ENCODE measurements at regions not wholly inside any gene's neighbourhood (a gene's known extent, or its start where the extent isn't known, plus 50 kb on each side); places are given as distances from the start of the nearest gene placed in this dataset.
A peak's percentile ranks its signal among the peaks of the same experiment; 100 is the strongest.

GRCh38 chr15:36428102-36428845 is 151.2 kb upstream of the CDIN1 start (continued):
- TF ChIP-seq ESRRB (CRISPR knock-in tag; IDR thresholded peaks at IDR 0.05; ENCODE audit: borderline replicate concordance) = no peak
- TF ChIP-seq CEBPB (tag; IDR thresholded peaks at IDR 0.05) = no peak
- TF ChIP-seq NBN (IDR thresholded peaks at IDR 0.05; ENCODE audit: low read depth) = peak; percentile 76; the same call in 1 of the 2 replicates
- peak; percentile 82 for TF ChIP-seq CREM (IDR thresholded peaks at IDR 0.05; ENCODE audit: low read depth)
- TF ChIP-seq BRD4 (IDR thresholded peaks at IDR 0.05) = no peak
- no peak for TF ChIP-seq FIP1L1 (IDR thresholded peaks at IDR 0.05; ENCODE audit: low read depth, low read length, poor library complexity, severe bottlenecking)
- TF ChIP-seq ZNF639 (CRISPR knock-in tag; conservative IDR thresholded peaks at IDR 0.05 in 1 of 2, IDR thresholded peaks at IDR 0.05 in 1 of 2) = peak in 1 of 2 experiments; percentile 69; a peak in 1 of 4 replicates
- no peak for TF ChIP-seq YBX1 (IDR thresholded peaks at IDR 0.05)
- TF ChIP-seq CHD1 (IDR thresholded peaks at IDR 0.05; ENCODE audit: low read length) = no peak
- no peak for TF ChIP-seq TGIF2 (CRISPR knock-in tag; IDR thresholded peaks at IDR 0.05)
- no peak for TF ChIP-seq ZNF398 (CRISPR knock-in tag; IDR thresholded peaks at IDR 0.05)
- peak in 1 of 2 experiments; percentile 71; a peak in 1 of 4 replicates for TF ChIP-seq SRF (CRISPR knock-in tag; IDR thresholded peaks at IDR 0.05)
- no peak for TF ChIP-seq TFAP4 (CRISPR knock-in tag; IDR thresholded peaks at IDR 0.05; ENCODE audit: borderline replicate concordance)
- peak in 1 of 2 experiments; percentile 67; a peak in 2 of 4 replicates for TF ChIP-seq MNT (conservative IDR thresholded peaks at IDR 0.05)
- TF ChIP-seq ZNF143 (CRISPR knock-in tag; IDR thresholded peaks at IDR 0.05) = no peak
- no peak for TF ChIP-seq SRSF9 (IDR thresholded peaks at IDR 0.05; ENCODE audit: borderline replicate concordance, low read depth, low read length)
- TF ChIP-seq ZNF518B (CRISPR knock-in tag; IDR thresholded peaks at IDR 0.05) = no peak
- TF ChIP-seq PURB (CRISPR knock-in tag; IDR thresholded peaks at IDR 0.05; ENCODE audit: low read depth) = no peak
